Ammon's horn (tissue), 1 donor: ENCODE measurements at regions not wholly inside any gene's neighbourhood (a gene's known extent, or its start where the extent isn't known, plus 50 kb on each side); places are given as distances from the start of the nearest gene placed in this dataset.
A peak's percentile ranks its signal among the peaks of the same experiment; 100 is the strongest.

Experiments
- DNase-seq: peaks from one replicate; pipeline ENCODE4 v3.0.0-alpha.2; 2016; ENCODE audit warnings: low spot score

DNA sequence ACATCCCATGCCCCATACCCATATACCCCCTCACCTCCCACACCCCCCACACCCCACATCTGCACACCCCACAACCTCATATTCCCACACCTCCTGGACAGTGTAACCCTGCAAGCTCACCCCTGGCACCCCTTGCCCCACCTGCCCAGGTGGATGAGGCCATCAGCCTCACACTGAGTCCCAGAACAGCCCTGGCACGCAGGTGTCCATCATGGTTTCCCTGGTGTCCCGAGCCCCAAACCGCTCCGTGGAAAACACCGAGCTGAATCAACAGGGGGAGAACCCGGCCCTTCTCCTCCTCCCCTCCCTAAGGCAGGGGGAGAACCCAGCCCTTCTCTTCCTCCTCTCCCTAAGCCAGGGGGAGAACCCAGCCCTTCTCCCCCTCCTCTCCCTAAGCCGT is 415.6 kb upstream of the SALL3 start:
- DNase-seq, result no peak

DNA sequence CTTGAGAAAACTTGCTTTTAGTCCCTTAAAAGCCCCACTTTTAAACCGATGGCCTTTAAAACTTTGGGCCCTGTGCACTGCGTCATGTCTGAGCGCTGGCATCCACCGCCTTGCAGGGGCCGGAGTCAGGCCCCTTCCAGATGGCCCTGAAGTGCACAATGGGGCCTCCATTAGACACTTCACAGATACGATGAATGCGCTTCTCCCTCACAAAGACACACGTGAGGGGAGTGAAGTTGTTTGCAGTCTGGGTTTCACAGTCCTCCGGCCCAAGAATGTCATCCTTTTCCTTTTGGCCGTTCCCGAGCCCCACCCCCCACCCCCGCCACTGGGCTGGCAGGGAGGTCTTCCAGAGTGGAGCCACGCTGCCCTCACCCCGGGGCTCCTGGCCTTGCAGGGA is 415.1 kb upstream of the SALL3 start:
- DNase-seq, result no peak

DNA sequence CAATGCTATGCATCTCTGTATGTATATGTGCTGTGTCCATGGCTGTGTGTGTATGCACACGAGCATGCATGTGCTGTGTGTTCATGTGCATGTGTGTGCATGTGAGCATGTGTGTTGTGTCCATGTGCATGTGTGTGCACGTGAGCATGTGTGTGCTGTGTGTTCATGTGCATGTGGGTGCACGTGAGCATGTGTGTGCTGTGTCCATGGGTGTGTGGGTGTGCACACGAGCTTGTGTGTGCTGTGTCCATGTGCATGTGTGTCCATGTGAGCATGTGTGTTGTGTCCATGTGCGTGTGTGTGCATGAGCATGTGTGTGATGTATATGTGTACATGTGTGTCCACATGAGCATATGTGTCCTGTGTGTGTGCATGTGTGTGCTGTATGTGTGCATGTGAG is 414.4 kb upstream of the SALL3 start:
- DNase-seq, result no peak

DNA sequence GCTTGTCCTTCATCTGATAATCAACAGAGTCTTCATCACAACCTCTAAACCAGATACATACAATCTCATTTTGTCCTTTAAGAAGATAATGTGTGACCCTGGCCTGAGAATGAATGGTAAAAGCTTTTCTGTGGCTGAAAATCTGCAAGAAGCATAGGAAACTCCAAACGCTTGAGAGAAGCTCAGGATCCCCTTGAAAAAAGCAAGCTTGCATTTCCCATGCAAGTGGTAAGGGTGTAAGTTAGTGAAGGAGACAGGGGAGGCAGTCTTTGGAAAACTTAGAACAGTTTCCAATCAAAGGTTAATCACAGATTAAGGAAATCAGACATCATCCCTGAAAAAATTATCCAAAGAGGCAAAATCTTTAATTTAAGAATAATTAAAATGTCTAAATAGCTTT is 413.6 kb upstream of the SALL3 start:
- no peak for DNase-seq

DNA sequence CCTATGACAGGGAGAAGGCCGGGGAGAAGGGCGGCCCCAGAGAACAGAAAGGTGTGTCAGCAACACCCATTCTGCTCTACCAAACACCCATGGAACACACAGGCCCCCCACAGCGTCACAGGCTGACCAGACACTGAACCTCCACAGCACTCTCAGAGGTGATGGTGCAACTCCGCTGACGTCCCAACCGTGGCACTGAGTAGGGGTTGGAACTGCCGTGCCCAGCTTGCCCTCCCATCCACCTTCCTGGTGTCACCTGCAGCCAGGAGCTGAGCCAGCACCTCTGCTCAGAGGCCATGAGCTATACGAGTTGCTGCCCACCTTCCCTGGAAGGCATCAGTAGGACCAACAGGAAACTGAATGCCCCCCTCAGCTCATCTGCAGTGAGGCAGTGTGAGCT is 412.9 kb upstream of the SALL3 start:
- no peak for DNase-seq

DNA sequence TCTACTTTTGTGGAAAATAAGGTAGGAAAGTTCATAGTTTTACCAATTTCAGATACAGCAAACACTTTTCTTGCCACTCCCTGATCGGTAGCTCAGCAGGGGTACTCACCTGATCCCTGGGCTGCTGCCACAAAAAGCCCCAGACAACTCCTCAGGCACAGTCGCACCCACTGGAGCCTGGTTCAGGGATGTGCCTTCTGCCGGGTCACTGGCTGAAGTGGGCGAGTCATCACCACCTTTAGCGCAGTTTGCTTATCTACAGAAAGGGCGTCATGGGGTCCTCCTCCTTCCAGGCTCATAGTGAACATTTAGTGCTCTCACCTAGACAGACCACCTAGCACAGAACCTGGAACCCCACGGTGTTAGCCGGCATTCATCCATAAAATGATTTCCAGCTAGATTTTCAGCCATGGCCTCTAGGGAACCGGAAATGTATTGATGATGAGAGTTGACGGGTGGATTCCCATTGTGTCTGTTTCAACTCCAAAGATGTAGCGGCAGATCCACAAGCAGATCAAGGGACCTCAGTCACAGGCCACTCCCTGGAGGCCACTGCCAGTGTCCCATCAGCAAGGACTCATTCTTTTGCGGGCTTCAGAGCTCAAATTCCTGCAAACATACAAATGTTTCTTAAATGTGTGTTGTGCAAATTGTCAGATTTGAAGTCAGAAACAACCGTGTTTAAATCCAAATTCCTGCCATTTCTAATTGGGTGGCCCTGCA is 408.4 kb upstream of the SALL3 start:
- no peak for DNase-seq

DNA sequence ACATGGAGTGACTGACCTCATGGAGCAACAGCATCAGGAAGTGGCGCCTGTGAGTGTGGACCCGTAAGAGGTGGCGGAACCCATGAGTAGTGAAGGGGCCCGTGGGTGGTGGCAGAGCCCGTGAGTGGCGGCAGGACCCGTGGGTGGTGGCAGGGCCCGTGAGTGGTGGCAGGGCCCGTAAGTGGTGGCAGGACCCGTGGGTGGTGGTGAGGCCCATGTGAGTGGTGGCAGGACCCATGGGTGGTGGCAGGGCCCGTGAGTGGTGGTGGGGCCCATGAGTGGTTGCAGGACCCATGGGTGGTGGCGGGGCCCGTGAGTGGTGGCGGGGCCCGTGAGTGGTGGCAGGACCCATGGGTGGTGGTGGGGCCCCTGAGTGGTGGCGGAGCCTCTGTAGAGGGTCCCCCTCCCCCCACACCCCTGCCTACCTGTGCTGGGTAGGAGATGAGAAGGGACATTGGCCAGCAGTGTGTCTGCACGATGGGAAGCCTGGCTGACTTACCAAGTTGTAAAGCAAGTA is 407.7 kb upstream of the SALL3 start:
- DNase-seq, result no peak

DNA sequence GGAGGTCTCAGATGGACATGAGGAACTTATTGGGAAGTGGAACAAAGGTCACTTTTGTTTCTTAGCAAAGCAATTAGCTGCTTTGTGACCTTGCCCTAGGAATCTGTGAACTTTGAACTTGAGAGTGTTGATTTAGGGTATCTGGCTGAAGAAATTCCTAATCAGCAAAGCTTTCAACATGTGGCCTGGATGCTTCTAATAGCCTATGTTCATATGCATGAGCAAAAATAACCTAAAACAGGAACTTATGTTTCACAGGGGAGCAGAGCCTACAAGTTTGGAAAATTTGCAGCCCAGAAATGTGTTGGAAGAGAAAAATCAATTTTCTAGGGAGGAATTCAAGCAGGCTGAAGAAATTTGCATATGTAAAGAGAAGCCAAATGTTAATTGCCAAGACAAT is 405.8 kb upstream of the SALL3 start:
- no peak for DNase-seq

DNA sequence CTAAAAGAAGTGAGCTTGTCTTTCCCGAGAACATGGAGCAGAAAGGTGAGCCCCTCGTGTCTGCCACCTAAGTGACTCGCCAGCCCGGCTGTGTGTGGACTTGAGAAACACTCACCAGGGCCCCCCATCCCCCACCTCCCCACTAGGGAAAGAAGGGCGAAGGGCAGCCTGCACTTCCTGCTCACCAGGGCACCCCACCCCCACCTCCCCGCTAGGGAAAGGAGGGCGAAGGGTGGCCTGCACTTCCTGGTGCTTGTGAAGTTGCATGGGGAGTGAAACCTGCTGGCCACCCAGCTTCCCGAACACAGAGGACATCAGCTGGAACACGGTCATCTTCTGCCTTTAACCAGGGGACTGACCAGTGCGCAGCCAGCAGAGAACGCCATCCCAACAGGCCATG is 402.7 kb upstream of the SALL3 start:
- DNase-seq, result no peak

DNA sequence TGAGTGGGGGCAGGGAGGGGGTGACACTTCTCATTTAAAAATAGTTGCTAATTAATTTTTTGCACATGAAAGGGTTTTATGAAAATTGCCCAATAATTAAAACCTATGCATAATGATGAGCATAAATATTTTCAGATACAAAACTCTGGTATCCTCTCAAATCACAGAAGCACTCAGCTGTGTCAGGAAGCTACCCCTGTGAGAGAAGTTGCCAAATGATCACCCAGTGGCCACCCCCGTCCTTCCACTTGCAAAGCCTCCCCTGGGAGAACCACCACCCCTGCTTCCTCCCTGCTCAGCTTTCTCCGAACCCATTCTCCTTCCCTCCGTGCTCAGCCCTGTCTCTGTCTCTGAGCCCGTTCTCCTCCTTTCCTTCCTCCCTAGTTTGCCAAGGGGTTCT is 400.2 kb upstream of the SALL3 start:
- DNase-seq, result no peak

DNA sequence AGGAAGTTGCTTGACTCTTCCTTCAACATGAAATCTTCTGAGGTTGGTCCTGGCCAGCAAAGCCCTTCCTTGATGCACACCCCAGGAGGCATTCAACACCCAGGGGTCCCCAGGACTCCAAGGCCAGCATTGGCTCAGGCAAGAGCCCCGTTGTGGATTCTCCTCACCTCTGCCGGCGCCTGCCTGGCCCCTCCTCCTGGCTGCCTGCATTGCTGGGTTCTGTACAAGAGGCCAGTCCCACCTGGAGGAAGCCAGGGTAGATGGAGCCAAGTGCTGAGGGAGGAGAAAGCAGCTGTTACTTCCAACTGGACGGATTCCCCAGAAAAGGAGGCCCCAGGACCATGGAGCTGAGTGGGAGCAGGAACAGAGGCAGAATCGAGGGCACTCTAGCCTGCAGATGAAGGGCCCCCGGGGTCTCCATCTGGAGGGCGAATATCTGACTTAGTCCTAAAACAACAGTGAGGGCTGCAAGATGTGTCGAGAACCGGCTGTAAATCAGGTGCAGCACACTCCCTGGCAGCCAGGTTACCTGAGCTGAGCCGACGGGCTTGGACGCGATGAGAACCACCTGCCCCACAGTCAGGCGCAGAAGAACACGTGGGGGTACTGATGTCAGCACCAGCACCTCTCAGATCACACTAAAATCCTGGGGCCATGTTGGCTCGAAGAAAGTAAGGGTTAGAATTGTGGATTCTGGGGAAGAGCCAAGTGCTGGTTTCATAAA is 399.6 kb upstream of the SALL3 start:
- no peak for DNase-seq

DNA sequence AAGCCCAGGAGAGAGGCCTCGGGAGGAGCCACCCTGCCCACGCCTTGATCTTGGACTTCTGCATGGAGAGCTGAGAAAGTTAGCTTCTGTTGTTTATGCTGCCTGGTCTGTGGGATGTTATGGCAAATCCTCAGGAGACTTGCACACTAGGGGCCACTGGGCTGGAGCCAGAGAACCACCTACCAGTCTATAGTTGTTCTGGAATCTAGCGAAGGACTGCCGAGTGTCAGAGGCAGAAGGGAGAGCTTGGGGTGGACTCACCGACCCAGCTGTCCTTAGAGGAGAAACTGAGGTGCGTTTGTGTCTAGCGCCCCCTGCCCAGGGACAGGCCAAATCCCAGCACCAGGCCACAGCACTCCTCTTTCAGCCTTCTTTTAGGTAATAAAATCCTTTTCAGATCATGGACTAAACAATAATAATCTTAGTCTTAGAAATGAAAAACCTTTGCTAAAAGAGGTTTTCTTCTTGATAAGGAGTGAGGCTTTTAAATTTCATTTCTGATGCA is 398.7 kb upstream of the SALL3 start:
- no peak for DNase-seq

DNA sequence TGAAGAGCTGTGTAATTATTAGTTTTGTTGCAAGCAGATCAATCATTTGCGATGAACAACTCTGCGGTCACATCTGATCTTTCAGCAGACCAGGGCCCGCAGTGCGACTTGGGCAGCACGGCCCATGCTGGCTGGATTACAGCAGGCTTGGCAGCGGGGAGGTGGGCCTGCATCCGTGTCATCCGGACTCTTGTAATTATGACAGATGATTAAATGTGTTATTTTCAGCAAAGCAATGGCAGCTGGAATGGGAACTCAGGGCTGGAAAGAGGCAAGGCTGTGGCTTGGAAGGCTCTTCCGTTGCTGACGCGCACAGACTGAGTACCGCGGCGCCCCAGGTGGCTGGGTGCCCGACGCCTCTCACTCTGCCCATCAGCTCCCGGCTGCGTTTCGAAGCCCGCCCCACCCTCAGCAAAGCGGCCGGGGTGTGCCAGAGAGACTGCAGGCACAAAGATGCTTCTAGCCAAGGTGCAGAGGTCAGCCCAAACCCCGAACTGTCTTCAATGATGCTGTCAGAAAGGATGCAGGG is 397.4 kb upstream of the SALL3 start:
- no peak for DNase-seq

DNA sequence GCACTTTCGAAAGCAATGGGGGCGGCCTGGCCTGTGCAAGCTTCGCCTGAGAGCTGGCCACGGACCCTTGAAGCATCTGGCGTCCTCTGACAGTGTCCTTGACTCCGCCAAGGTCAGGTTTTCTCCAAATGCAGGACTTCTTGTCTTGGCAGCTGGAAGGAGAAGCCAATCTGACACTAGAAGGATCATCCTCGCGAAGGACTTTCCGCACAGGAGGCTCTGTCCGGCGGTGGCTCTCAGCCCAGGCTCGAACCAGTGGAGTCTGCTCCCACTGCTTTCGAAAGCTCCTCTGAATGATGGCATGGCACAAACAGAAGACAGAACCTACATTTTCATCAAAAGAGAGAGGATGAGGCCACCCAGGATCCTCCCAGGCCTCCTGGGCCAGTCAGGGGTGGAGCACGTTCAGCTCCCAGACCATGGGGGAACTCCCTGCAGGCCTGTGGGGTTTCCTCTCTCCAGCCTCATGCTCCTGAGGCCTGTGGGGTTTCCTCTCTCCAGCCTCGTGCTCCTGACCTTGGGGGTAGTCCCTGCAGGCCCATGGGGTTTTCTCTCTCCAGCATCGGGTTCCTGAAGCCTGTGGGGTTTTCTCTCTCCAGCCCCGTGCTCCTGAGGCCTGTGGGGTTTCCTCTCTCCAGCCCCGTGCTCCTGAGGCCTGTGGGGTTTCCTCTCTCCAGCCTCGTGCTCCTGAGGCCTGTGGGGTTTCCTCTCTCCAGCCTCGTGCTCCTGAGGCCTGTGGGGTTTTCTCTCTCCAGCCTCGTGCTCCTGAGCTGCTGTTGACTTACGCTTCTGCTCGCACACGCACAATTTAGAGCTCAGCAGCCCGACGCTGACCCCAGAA is 396.5 kb upstream of the SALL3 start:
- no peak for DNase-seq

DNA sequence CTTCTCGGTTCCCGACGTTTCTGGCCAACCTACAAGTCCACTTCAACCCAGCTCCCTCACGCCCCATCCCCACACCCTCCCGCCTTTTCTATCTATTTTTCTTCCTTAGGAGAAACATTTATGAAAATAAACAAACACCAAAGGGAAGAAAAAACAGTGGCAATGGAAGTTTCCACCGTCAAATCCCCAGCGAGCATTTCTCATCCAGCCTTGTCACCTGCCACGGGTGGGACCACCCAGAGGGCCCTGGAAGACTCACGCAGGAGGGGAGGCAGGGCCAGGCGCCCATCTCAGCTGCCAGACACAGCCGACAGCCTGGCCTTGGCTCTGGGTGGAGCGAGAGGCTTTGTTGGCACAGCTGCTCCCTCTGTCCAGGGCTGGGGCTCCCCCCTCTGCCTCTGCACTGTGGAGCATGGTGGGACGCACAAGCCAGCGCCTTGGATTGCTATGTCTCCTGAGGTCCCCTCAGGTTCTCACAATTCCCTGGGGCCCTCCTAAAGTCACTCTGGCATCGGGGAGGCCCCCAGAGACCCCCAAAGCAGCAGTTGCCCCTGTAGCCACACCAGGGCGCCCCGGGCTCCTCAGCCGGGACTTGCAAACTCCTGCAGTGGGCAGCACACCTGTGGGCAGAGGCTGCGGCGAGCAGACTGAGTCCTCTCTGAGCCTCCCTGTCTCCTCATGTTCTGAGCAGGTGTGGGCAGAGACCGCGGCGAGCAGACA is 395.7 kb upstream of the SALL3 start:
- no peak for DNase-seq

DNA sequence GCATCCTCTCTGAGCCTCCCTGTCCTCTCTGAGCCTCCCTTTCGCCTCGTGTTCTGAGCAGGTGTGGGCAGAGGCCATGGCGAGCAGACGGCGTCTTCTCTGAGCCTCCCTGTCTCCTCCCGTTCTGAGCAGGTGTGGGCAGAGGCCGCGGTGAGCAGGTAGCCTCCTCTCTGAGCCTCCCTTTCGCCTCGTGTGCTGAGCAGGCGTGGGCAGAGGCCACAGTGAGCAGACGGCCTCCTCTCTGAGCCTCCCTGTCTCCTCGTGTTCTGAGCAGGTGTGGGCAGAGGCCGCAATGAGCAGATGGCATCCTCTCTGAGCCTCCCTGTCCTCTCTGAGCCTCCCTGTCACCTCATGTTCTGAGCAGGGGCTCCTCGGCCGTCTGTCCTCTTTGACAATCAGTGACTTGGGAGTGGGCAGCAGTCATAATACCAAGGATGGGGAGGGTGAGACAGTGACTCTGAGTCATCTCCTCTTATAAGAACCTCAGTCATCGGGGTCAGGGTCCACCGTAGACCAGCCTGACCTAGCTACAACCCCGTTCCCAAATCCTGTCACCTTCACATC is 395.1 kb upstream of the SALL3 start:
- no peak for DNase-seq

DNA sequence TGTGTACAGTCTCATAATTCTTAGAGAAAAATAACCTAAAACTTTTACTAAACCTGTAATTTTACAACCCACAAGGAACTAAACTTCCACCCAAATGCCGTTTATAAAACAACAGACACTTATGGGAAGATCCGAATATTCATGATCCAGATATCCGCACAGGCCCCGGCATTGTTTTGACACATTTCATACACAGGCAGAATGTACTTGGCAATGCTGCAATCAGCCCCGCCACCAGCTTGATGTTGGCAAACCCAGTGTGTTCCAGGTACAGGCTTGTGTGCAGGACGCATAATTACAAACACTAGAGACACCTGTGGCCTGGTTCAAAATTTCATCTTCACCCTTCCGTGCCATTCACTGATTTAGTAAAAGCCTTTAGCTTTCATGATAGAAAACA is 393.0 kb upstream of the SALL3 start:
- DNase-seq, result peak; percentile 23

DNA sequence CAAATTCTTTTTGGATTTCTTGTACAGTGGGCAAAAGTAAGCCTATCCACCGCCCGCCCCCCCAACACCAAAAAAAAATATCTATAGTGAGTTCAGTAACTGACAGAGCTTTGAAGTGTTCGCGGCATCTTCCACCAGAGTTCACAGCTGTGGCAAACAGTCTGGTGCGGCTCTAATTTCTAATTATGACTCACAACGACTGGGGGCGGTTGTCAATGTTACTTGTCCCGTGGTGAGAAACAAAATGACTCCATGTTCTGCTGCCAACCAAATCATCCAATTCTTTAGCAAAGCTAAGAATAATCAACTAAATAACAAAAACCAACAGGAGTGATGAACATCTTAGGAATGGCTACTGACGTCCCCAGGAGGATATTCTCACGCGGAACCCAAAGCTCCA is 392.5 kb upstream of the SALL3 start:
- DNase-seq, result peak; percentile 25

DNA sequence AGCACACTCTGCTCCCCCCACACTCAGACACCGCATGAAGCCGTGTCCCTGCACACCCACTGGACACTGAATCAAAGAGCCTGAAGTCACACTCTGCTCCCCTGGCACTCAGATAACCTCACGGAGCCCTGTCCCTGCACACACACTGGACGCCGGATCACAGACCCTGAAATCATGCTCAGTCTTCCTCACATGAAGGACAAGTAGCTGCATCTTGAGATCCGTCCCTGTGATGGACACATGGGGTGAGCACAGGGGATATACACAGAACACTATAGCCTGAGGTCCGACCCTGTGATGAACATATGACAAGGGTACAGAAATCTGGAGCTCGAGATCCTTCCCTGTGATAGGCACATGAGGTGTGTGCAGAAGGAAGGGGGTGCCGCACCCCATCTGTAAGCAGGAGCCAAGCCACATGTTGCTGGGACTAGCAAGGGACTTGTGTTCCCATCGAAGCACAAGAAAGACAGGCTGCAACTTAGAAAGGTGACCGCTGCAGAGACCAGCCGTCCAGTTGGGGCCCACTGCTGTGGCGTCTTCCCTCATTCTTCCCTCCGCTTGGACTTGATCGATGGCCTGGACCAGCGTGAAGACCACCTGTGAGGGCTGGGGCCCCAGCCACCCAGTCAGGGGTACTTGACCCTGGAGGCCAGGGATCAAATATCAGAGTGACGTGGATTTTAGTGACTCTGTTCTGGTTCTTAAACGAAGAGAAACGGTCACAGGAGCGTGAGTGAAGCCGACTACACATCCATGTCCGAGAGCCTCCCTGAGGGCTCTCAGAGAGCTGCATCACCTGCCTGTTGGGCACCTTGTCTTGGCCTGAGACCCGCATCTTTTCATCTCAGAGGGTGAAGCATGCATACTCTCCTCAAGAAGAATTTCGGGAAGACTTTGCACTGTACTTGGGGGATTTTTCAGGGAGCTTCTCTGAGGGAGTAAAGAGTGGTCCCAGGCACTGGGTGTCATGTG is 391.7 kb upstream of the SALL3 start:
- DNase-seq, result no peak

DNA sequence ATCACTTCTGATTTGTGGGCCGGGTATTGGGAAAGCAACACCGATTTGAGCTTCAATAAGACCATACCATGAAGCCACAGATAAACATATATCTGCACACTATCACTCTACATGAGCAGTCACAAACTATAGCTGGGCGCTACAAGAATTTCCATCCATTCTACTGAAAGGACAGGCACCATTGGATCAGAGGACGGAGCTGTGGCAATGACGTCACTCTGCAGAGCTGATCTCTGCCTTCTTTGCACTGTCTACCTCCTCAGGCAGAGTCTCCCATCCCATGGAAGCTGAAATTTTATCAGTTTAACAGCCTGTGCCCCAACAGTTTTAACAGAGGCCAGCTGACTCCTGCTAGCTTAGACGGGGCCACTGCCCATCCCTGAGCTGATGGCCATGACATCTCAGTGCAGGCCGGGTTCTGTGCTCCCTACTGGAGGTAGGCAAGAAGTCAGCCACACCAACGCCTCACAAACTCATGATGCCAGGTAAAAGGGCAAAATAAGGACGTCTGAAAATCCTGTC is 389.6 kb upstream of the SALL3 start:
- DNase-seq, result no peak
